WTC11 (cell line): ENCODE measurements at regions not wholly inside any gene's neighbourhood (a gene's known extent, or its start where the extent isn't known, plus 50 kb on each side); places are given as distances from the start of the nearest gene placed in this dataset.

ENCODE experiments used
- ATAC-seq: fragments of 200-7000 bp; cut with Tn5 transposase; 2 replicates; pipeline ENCODE4 v1.10.0; 2021; ENCODE audit warnings: mild to moderate bottlenecking, moderate library complexity
- CTCF ChIA-PET: fragments of 300-600 bp; sonication (Branson Sonifier 250); formaldehyde crosslinking; loops from one replicate; lab custom pipeline; 2021; ENCODE audit warnings: antibody characterized with exemption; lab: Charles Lee
- POLR2A ChIA-PET: fragments of 350-600 bp; sonication (Branson Sonifier 250); formaldehyde crosslinking; loops from one replicate; lab custom pipeline; 2021; ENCODE audit warnings: antibody characterized with exemption; lab: Charles Lee
- DNase-seq: peaks from one replicate; pipeline ENCODE4 v3.0.0; 2021; ENCODE audit warnings: low spot score
- H3K27ac Mint-ChIP-seq: 2 replicates; pipeline ENCODE4 v1.8.0; 2021; ENCODE audit warnings: mixed read lengths
- H3K27me3 Mint-ChIP-seq: 2 replicates; pipeline ENCODE4 v1.8.0; 2021; ENCODE audit warnings: low read depth, mild to moderate bottlenecking, moderate library complexity, mixed read lengths
- H3K36me3 Mint-ChIP-seq: 2 replicates; pipeline ENCODE4 v1.8.0; 2021; ENCODE audit warnings: mixed read lengths
- H3K4me1 Mint-ChIP-seq: 2 replicates; pipeline ENCODE4 v1.8.0; 2022; ENCODE audit warnings: mixed read lengths
- H3K4me3 Mint-ChIP-seq: 2 replicates; pipeline ENCODE4 v1.8.0; 2021; ENCODE audit warnings: mild to moderate bottlenecking, moderate library complexity, mixed read lengths
- H3K9me3 Mint-ChIP-seq: 2 replicates; pipeline ENCODE4 v1.8.0; 2021; ENCODE audit warnings: mixed read lengths
- ARID4B ChIP-seq: sonication (generic); formaldehyde crosslinking; IDR thresholded peaks from 2 replicates; pipeline ENCODE4 v1.8.0; 2023; ENCODE audit warnings: missing genetic modification reagents, mild to moderate bottlenecking, borderline replicate concordance
- E2F1 ChIP-seq: sonication (generic); formaldehyde crosslinking; IDR thresholded peaks from 2 replicates; pipeline ENCODE4 v1.8.0; 2022; ENCODE audit warnings: mild to moderate bottlenecking, missing genetic modification reagents
- E2F4 ChIP-seq: sonication (generic); formaldehyde crosslinking; IDR thresholded peaks from 2 replicates; pipeline ENCODE4 v1.8.1; 2022; ENCODE audit warnings: low read depth, mild to moderate bottlenecking, moderate library complexity, missing genetic modification reagents, borderline replicate concordance
- FOXK1 ChIP-seq: sonication (generic); formaldehyde crosslinking; IDR thresholded peaks from 2 replicates; pipeline ENCODE4 v1.8.0; 2022; ENCODE audit warnings: mild to moderate bottlenecking, moderate library complexity, missing genetic modification reagents
- FOXP4 ChIP-seq: sonication (generic); formaldehyde crosslinking; IDR thresholded peaks from 2 replicates; pipeline ENCODE4 v1.8.0; 2022; ENCODE audit warnings: mild to moderate bottlenecking, missing genetic modification reagents
- GABPB1 ChIP-seq: sonication (generic); formaldehyde crosslinking; IDR thresholded peaks from 2 replicates; pipeline ENCODE4 v1.8.1; 2023; ENCODE audit warnings: mild to moderate bottlenecking, missing genetic modification reagents
- GRHL2 ChIP-seq: fragments of 250-450 bp; sonication (Bioruptor Pico); IDR thresholded peaks from 2 replicates; pipeline ENCODE4 v1.8.0; 2022; ENCODE audit warnings: mild to moderate bottlenecking, moderate library complexity; ENCODE audit not compliant: insufficient replicate concordance, severe bottlenecking
- JUN ChIP-seq: sonication (generic); formaldehyde crosslinking; IDR thresholded peaks from 2 replicates; pipeline ENCODE4 v1.8.0; 2023; ENCODE audit warnings: mild to moderate bottlenecking, missing genetic modification reagents
- MYBL2 ChIP-seq: sonication (generic); formaldehyde crosslinking; IDR thresholded peaks from 2 replicates; pipeline ENCODE4 v1.8.1; 2023; ENCODE audit warnings: mild to moderate bottlenecking, moderate library complexity, missing genetic modification reagents
- NR1H2 ChIP-seq: sonication (generic); formaldehyde crosslinking; IDR thresholded peaks from 2 replicates; pipeline ENCODE4 v1.9.0; 2021; ENCODE audit warnings: mild to moderate bottlenecking, moderate library complexity, missing genetic modification reagents
- NR3C1 ChIP-seq: sonication (generic); formaldehyde crosslinking; conservative IDR thresholded peaks from 2 replicates; pipeline ENCODE4 v1.8.1; 2023; ENCODE audit warnings: low read depth, mild to moderate bottlenecking, missing genetic modification reagents
- RORB ChIP-seq: fragments of 250-450 bp; sonication (Bioruptor Pico); IDR thresholded peaks from 2 replicates; pipeline ENCODE4 v1.9.0; 2021; ENCODE audit warnings: mild to moderate bottlenecking
- SP1 ChIP-seq: sonication (generic); formaldehyde crosslinking; conservative IDR thresholded peaks from 2 replicates; pipeline ENCODE4 v1.8.1; 2022; ENCODE audit warnings: missing genetic modification reagents
- TEAD4 ChIP-seq: sonication (generic); formaldehyde crosslinking; IDR thresholded peaks from 2 replicates; pipeline ENCODE4 v1.8.0; 2022; ENCODE audit warnings: mild to moderate bottlenecking, missing genetic modification reagents
- ZNF263 ChIP-seq: sonication (generic); formaldehyde crosslinking; IDR thresholded peaks from 2 replicates; pipeline ENCODE4 v1.8.1; 2022; ENCODE audit warnings: low read depth, mild to moderate bottlenecking, moderate library complexity, missing genetic modification reagents
- ZNF317 ChIP-seq: sonication (generic); formaldehyde crosslinking; IDR thresholded peaks from 2 replicates; pipeline ENCODE4 v1.8.1; 2023; ENCODE audit warnings: low read depth, mild to moderate bottlenecking, moderate library complexity, missing genetic modification reagents, borderline replicate concordance
- ZNF396 ChIP-seq: fragments of 250-450 bp; sonication (Bioruptor Pico); IDR thresholded peaks from 2 replicates; pipeline ENCODE4 v1.8.0; 2021; ENCODE audit warnings: mild to moderate bottlenecking, moderate library complexity, borderline replicate concordance
- TF ChIP-seq, protein P1 (sequence below): sonication (generic); formaldehyde crosslinking; conservative IDR thresholded peaks from 2 replicates; pipeline ENCODE4 v1.8.1; 2022; ENCODE audit warnings: mild to moderate bottlenecking, missing genetic modification reagents
- TF ChIP-seq, protein P2 (sequence below): sonication (generic); formaldehyde crosslinking; IDR thresholded peaks from 2 replicates; pipeline ENCODE4 v1.8.0; 2023; ENCODE audit warnings: missing genetic modification reagents
- TF ChIP-seq, protein P3 (sequence below): sonication (generic); formaldehyde crosslinking; IDR thresholded peaks from 2 replicates; pipeline ENCODE4 v1.8.0; 2022; ENCODE audit warnings: mild to moderate bottlenecking, missing genetic modification reagents

- DNase-seq (no peak), ATAC-seq (no peak)
- no peak overlapping the region for H3K4me3 Mint-ChIP-seq
- CTCF ChIA-PET = interaction anchor here (1.4 to 2.5 kb wide), 2 partner anchors 17 to 364 kb away, joined by 6 to 9 read pairs; no protein-coding TSS in a partner anchor
- no peaks in the 10 kb centered on the region; the same call in 1 of the 2 replicates for H3K27me3 Mint-ChIP-seq
- TF ChIP-seq JUN = no peak
- TF ChIP-seq ZNF317 (CRISPR knock-in tag) = no peak
- TF ChIP-seq RORB (CRISPR knock-in tag) = no peak
- TF ChIP-seq FOXP4 (CRISPR knock-in tag) = no peak
- no peak for TF ChIP-seq MYBL2 (CRISPR knock-in tag)
- TF ChIP-seq NR1H2 (CRISPR knock-in tag) = no peak
- no peak for TF ChIP-seq FOXK1 (CRISPR knock-in tag)
- TF ChIP-seq, protein P1, sequence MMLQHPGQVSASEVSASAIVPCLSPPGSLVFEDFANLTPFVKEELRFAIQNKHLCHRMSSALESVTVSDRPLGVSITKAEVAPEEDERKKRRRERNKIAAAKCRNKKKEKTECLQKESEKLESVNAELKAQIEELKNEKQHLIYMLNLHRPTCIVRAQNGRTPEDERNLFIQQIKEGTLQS (CRISPR knock-in tag) = no peak
- TF ChIP-seq NR3C1 (CRISPR knock-in tag) = no peak
- no peak for TF ChIP-seq TEAD4 (CRISPR knock-in tag)
- no peak for TF ChIP-seq GRHL2
- TF ChIP-seq E2F4 (CRISPR knock-in tag) = no peak
- TF ChIP-seq E2F1 (CRISPR knock-in tag) = no peak
- TF ChIP-seq ZNF263 (CRISPR knock-in tag) = no peak
- TF ChIP-seq SP1 = no peak
- TF ChIP-seq ARID4B (CRISPR knock-in tag) = no peak
- TF ChIP-seq, protein P2, sequence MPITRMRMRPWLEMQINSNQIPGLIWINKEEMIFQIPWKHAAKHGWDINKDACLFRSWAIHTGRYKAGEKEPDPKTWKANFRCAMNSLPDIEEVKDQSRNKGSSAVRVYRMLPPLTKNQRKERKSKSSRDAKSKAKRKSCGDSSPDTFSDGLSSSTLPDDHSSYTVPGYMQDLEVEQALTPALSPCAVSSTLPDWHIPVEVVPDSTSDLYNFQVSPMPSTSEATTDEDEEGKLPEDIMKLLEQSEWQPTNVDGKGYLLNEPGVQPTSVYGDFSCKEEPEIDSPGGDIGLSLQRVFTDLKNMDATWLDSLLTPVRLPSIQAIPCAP (CRISPR knock-in tag) = no peak
- TF ChIP-seq ZNF396 = no peak
- TF ChIP-seq GABPB1 (CRISPR knock-in tag) = no peak
- TF ChIP-seq, protein P3, sequence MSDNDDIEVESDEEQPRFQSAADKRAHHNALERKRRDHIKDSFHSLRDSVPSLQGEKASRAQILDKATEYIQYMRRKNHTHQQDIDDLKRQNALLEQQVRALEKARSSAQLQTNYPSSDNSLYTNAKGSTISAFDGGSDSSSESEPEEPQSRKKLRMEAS (CRISPR knock-in tag) = no peak
- no peaks in the 10 kb centered on the region for H3K4me1 Mint-ChIP-seq
- H3K36me3 Mint-ChIP-seq = peaks cover 25% of the 10 kb centered on the region
- H3K9me3 Mint-ChIP-seq = peaks cover 46% of the 10 kb centered on the region
- POLR2A ChIA-PET = interaction anchor here (1.0 kb wide), 1 partner anchor 44 kb away, joined by 3 read pairs; no protein-coding TSS in a partner anchor
- H3K27ac Mint-ChIP-seq = no peak overlapping the region
Measured at GRCh38 chr6:159616456-159616855, 76.6 kb downstream of the SOD2 start.
